ENCODE measurements at regions not wholly inside any gene's neighbourhood (a gene's known extent, or its start where the extent isn't known, plus 50 kb on each side); places are given as distances from the start of the nearest gene placed in this dataset.

- no peak overlapping the region for H3K4me3 ChIP-seq (ENCODE audit: low read length)
- no peak overlapping the region for H3K27ac ChIP-seq (ENCODE audit: low read depth, low read length)
- H3K4me3 Mint-ChIP-seq, result no peak overlapping the region
- no peaks in the 10 kb centered on the region for H3K9me3 ChIP-seq (ENCODE audit: control insufficient read depth, low read length)
- no peaks in the 10 kb centered on the region for H3K27me3 ChIP-seq (ENCODE audit: control insufficient read depth, insufficient read depth, low read length, poor library complexity, severe bottlenecking)
- H3K27me3 Mint-ChIP-seq (ENCODE audit: insufficient read depth), result no peaks in the 10 kb centered on the region
- H3K9ac ChIP-seq (ENCODE audit: extremely low read depth, low read length, poor library complexity, severe bottlenecking), result no peak overlapping the region
- peaks cover 12% of the 10 kb centered on the region for H3K4me1 Mint-ChIP-seq
- no peaks in the 10 kb centered on the region for H3K4me1 ChIP-seq (ENCODE audit: control insufficient read depth, insufficient read depth, low read length)
- no peak for DNase-seq
- TF ChIP-seq CTCF (conservative IDR thresholded peaks at IDR 0.05), result no peak
- no peaks in the 10 kb centered on the region for H3K36me3 ChIP-seq (ENCODE audit: control insufficient read depth, insufficient read depth, low read length)
- H3K27ac Mint-ChIP-seq, result no peak overlapping the region
- no peaks in the 10 kb centered on the region for H3K36me3 Mint-ChIP-seq (ENCODE audit: low read depth)
- H3K9me3 Mint-ChIP-seq, result no peaks in the 10 kb centered on the region
Observed at GRCh38 chr4:117817301-117817700, 217.0 kb upstream of the NDST3 start.

GRCh38 chr4:117821834-117822233 is 212.5 kb upstream of the NDST3 start:
- H3K27ac ChIP-seq (ENCODE audit: low read depth, low read length), result no peak overlapping the region
- H3K4me1 ChIP-seq (ENCODE audit: control insufficient read depth, insufficient read depth, low read length), result no peaks in the 10 kb centered on the region
- no peaks in the 10 kb centered on the region for H3K36me3 Mint-ChIP-seq (ENCODE audit: low read depth)
- peaks cover 4% of the 10 kb centered on the region for H3K9me3 Mint-ChIP-seq
- 56 to 75% methylated on average over 1 of the region's 3 CpGs for WGBS, 2 experiments (ENCODE audit: insufficient coverage in 1 of 2, insufficient read length in 1 of 2)
- no peaks in the 10 kb centered on the region for H3K9me3 ChIP-seq (ENCODE audit: control insufficient read depth, low read length)
- H3K4me3 Mint-ChIP-seq, result no peak overlapping the region
- no peak overlapping the region for H3K9ac ChIP-seq (ENCODE audit: extremely low read depth, low read length, poor library complexity, severe bottlenecking)
- no peak overlapping the region for H3K27ac Mint-ChIP-seq
- DNase-seq, result no peak
- peaks cover 3% of the 10 kb centered on the region for H3K4me1 Mint-ChIP-seq
- no peak for TF ChIP-seq CTCF (conservative IDR thresholded peaks at IDR 0.05)
- H3K27me3 ChIP-seq (ENCODE audit: control insufficient read depth, insufficient read depth, low read length, poor library complexity, severe bottlenecking), result no peaks in the 10 kb centered on the region
- no peaks in the 10 kb centered on the region for H3K27me3 Mint-ChIP-seq (ENCODE audit: insufficient read depth)
- H3K4me3 ChIP-seq (ENCODE audit: low read length), result no peak overlapping the region
- no peaks in the 10 kb centered on the region for H3K36me3 ChIP-seq (ENCODE audit: control insufficient read depth, insufficient read depth, low read length)

- Histone ChIP-seq H3K4me1 (ENCODE audit: control insufficient read depth, insufficient read depth, low read length) (no peaks in the 10 kb centered on the region), H3K9ac (ENCODE audit: extremely low read depth, low read length, poor library complexity, severe bottlenecking) (no peak overlapping the region), H3K9me3 (ENCODE audit: control insufficient read depth, low read length) (no peaks in the 10 kb centered on the region), H3K27me3 (ENCODE audit: control insufficient read depth, insufficient read depth, low read length, poor library complexity, severe bottlenecking) (no peaks in the 10 kb centered on the region), H3K4me3 (ENCODE audit: low read length) (no peak overlapping the region), H3K27ac (ENCODE audit: low read depth, low read length) (no peak overlapping the region), H3K36me3 (ENCODE audit: control insufficient read depth, insufficient read depth, low read length) (no peaks in the 10 kb centered on the region)
- peaks cover 3% of the 10 kb centered on the region for H3K4me1 Mint-ChIP-seq
- H3K27me3 Mint-ChIP-seq (ENCODE audit: insufficient read depth), result no peaks in the 10 kb centered on the region
- H3K4me3 Mint-ChIP-seq, result no peak overlapping the region
- peaks cover 4% of the 10 kb centered on the region for H3K9me3 Mint-ChIP-seq
- 90% methylated on average over 3 of the region's 3 CpGs; no CpG with 5 or more reads in 1 of the 2 experiments for WGBS, 2 experiments (ENCODE audit: insufficient coverage in 1 of 2, insufficient read length in 1 of 2)
- H3K27ac Mint-ChIP-seq, result no peak overlapping the region
- no peaks in the 10 kb centered on the region for H3K36me3 Mint-ChIP-seq (ENCODE audit: low read depth)
- no peak for DNase-seq
- no peak for TF ChIP-seq CTCF (conservative IDR thresholded peaks at IDR 0.05)
Observed at GRCh38 chr4:117823388-117823787, 210.9 kb upstream of the NDST3 start.
